Effector memory CD4-positive, alpha-beta T cell (primary cell): ENCODE measurements at regions not wholly inside any gene's neighbourhood (a gene's known extent, or its start where the extent isn't known, plus 50 kb on each side); places are given as distances from the start of the nearest gene placed in this dataset.

Source experiments
- DNase-seq, 3 donors: peaks; one replicate each; pipeline ENCODE4 v3.0.0-alpha.2; 2020
- H3K27ac ChIP-seq: 2 replicates; pipeline ENCODE4 v1.7.0; 2013; ENCODE audit warnings: mild to moderate bottlenecking, low read length, moderate library complexity; ENCODE audit not compliant: insufficient read depth, poor library complexity, severe bottlenecking
- H3K27me3 ChIP-seq: replicated peaks from 2 replicates; pipeline ENCODE4 v1.7.0; 2013; ENCODE audit warnings: mild to moderate bottlenecking, low read length; ENCODE audit not compliant: insufficient read depth, control insufficient read depth, poor library complexity, severe bottlenecking
- H3K36me3 ChIP-seq: 2 replicates; pipeline ENCODE4 v1.7.0; 2013; ENCODE audit warnings: mild to moderate bottlenecking, low read length, moderate library complexity; ENCODE audit not compliant: control insufficient read depth, insufficient read depth
- H3K4me1 ChIP-seq: 2 replicates; pipeline ENCODE4 v1.7.0; 2013; ENCODE audit warnings: low read length, mild to moderate bottlenecking; ENCODE audit not compliant: control insufficient read depth, insufficient read depth, poor library complexity, severe bottlenecking
- H3K4me3 ChIP-seq: 2 replicates; pipeline ENCODE4 v1.7.0; 2013; ENCODE audit warnings: low read length, low read depth, mild to moderate bottlenecking; ENCODE audit not compliant: insufficient read depth, poor library complexity, severe bottlenecking
- H3K9me3 ChIP-seq: 2 replicates; pipeline ENCODE4 v1.7.0; 2013; ENCODE audit warnings: mild to moderate bottlenecking, low read length, moderate library complexity; ENCODE audit not compliant: control insufficient read depth

GRCh38 chr20:41670631-41671030, 52.5 kb upstream of the CHD6 start:
- no peak overlapping the region for H3K27ac ChIP-seq
- H3K27me3 ChIP-seq: peaks cover 2% of the 10 kb centered on the region
- H3K9me3 ChIP-seq: no peaks in the 10 kb centered on the region
- no peak for DNase-seq
- H3K4me3 ChIP-seq: no peak overlapping the region
- no peaks in the 10 kb centered on the region for H3K4me1 ChIP-seq
- no peaks in the 10 kb centered on the region for H3K36me3 ChIP-seq

DNA sequence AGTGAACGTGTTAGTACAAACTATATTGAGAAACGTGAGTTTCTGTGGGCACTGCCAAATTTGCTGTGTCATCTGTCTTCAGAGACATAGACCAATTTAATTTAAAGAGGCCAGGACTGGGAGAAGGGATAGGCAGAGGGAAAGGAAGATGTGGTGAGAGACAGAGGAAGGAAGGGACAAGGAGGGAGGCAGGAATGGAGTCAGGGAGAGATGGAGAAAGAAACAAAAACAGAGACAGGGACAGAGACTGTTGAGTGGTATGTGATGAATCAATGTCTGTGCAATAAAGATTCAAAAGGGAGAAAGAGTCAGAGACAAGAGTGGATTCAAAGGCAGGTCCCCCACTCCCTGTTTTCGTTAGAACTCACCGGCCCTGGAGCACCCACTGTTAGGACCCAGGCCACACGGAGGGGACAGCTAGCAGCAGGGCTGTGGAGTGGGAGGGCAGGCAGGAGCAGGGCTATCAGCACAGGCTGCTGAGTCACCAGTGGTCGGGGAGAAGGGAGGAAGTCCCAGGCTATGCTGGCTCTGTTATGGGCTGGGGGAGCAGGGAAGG, 51.6 kb upstream of the CHD6 start:
- H3K4me1 ChIP-seq: no peaks in the 10 kb centered on the region
- no peak overlapping the region for H3K4me3 ChIP-seq
- H3K27ac ChIP-seq: no peak overlapping the region
- no peak for DNase-seq
- no peaks in the 10 kb centered on the region for H3K36me3 ChIP-seq
- peaks cover 2% of the 10 kb centered on the region for H3K27me3 ChIP-seq
- H3K9me3 ChIP-seq: no peaks in the 10 kb centered on the region

DNA sequence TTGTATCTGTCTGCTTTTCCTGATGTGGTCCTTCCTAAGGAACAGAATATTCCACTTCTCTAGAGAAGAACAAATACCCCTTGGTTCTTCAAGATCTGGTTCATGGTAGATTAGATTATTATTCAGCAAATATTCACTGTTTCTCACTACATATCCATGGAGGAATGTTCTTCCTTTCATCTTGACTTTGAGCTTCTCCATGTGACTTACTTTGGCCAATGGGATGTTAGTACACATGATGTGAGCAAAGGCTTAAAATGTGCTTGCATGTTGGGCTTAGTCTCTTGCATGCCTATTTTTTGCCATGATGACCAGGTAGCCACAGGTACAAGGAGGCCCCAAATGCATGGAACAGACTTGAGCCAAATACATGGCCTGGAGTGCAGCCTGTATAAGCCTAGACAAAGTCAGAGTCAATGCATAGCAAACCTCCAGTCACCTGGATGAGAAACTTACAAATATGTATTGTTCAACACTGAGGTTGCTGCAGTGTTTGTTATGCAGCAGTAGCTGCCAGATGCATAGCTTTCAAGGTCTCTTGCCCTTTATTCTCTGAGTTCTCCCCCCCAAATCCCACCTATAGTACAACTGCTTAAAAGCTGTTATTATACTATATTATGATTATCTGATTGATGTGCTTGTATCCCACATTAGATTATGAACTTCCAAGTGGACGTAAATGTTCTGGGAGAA, 50.0 kb upstream of the CHD6 start:
- Histone ChIP-seq H3K4me3 (no peak overlapping the region), H3K4me1 (no peaks in the 10 kb centered on the region), H3K27me3 (no peaks in the 10 kb centered on the region), H3K36me3 (no peaks in the 10 kb centered on the region), H3K27ac (no peak overlapping the region), H3K9me3 (no peaks in the 10 kb centered on the region)
- DNase-seq: no peak
